Left ventricle myocardium inferior (tissue), 1 donor: ENCODE measurements at regions not wholly inside any gene's neighbourhood (a gene's known extent, or its start where the extent isn't known, plus 50 kb on each side); places are given as distances from the start of the nearest gene placed in this dataset.

Source experiments
- DNase-seq: peaks from one replicate; pipeline ENCODE4 v3.0.0-alpha.2; 2020
- H3K27ac ChIP-seq: fragments of 200-600 bp; replicated peaks from 2 replicates; pipeline ENCODE4 v1.8.0; 2021
- H3K27me3 ChIP-seq: fragments of 200-600 bp; 2 replicates; pipeline ENCODE4 v1.8.0; 2021; ENCODE audit warnings: low read depth
- H3K36me3 ChIP-seq: fragments of 200-600 bp; 2 replicates; pipeline ENCODE4 v1.8.0; 2021
- H3K4me1 ChIP-seq: fragments of 200-600 bp; 2 replicates; pipeline ENCODE4 v1.8.0; 2021
- H3K4me3 ChIP-seq: fragments of 200-600 bp; 2 replicates; pipeline ENCODE4 v1.8.0; 2021; ENCODE audit warnings: mild to moderate bottlenecking, moderate library complexity
- H3K9me3 ChIP-seq: fragments of 200-600 bp; replicated peaks from 2 replicates; pipeline ENCODE4 v1.8.0; 2021
- CTCF ChIP-seq: fragments of 200-600 bp; IDR thresholded peaks from 2 replicates; pipeline ENCODE4 v1.8.0; 2021; ENCODE audit warnings: antibody characterized with exemption, mild to moderate bottlenecking, borderline replicate concordance
- intact Hi-C: fragments of 100-400 bp; cut with micrococcal nuclease; formaldehyde crosslinking; loops from one replicate; pipeline ENCODE4 v1.11.0; 2022
- donor health status: DM: no; HTN: yes; CAD: no; lungs with severe emphysema.

DNA sequence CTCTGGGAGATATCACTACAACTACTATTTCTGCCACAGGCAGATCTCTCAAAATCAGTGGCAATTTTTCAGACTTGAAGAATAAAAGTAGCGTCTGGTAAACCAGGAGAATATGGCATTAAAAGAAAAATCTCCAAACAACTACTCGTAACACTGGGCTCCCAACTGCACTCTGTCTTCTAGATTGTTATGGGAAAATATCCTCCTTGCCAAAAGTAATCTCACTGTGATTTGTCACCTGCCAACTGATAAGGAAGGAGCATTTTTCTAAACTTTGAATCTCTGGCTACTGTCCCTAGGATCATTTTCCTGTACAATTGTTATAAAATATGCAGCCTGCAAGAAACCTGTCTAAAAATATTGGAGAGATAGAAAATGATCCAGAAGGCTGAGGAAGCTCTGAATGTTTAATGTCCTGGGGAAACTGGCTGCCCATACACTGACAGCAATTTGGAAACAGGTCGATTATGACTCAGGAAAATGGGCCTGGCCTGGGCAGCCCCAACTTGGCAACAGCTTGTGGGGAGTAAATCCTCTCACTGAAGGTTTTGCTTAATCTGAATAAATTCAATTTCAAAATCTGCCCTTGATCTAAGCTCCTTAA lies 90.5 kb upstream of the DBX1 start:
- TF ChIP-seq CTCF = no peak
- intact Hi-C loops = no loop called here
- no peak overlapping the region for H3K27ac ChIP-seq
- H3K36me3 ChIP-seq = no peaks in the 10 kb centered on the region
- no peaks in the 10 kb centered on the region for H3K4me1 ChIP-seq
- H3K9me3 ChIP-seq = no peaks in the 10 kb centered on the region
- H3K4me3 ChIP-seq = no peak overlapping the region
- DNase-seq = no peak
- H3K27me3 ChIP-seq = peaks cover 53% of the 10 kb centered on the region

GRCh38 chr11:20249796-20250195 lies 89.5 kb upstream of the DBX1 start:
- TF ChIP-seq CTCF = no peak
- DNase-seq = no peak
- H3K27me3 ChIP-seq = peaks cover 58% of the 10 kb centered on the region
- intact Hi-C loops = no loop called here
- H3K4me1 ChIP-seq = no peaks in the 10 kb centered on the region
- H3K9me3 ChIP-seq = no peaks in the 10 kb centered on the region
- H3K36me3 ChIP-seq = no peaks in the 10 kb centered on the region
- H3K4me3 ChIP-seq = no peak overlapping the region
- H3K27ac ChIP-seq = no peak overlapping the region

DNA sequence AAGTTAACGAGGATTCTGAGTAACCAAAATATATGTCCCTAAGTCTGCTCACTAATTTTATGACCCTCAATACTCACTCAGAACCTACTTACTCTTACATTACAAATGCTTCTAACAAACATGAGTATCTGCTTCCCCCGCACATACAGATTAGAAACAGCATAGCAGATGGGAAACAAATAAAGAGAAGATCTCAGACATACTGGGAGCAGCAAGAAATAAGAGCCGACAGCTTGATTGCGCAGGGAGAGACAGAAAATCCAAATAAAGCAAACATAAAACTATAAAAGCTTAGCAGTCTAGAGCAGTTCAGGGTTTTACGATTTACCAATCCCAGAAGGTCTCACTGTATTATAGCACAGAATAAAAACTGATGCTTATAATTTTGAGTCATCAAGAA lies 89.1 kb upstream of the DBX1 start:
- no peak overlapping the region for H3K27ac ChIP-seq
- no peaks in the 10 kb centered on the region for H3K36me3 ChIP-seq
- peaks cover 58% of the 10 kb centered on the region for H3K27me3 ChIP-seq
- no peak for TF ChIP-seq CTCF
- no peaks in the 10 kb centered on the region for H3K9me3 ChIP-seq
- intact Hi-C loops = no loop called here
- H3K4me3 ChIP-seq = no peak overlapping the region
- H3K4me1 ChIP-seq = no peaks in the 10 kb centered on the region
- no peak for DNase-seq

- intact Hi-C loops = no loop called here
- H3K4me3 ChIP-seq = no peak overlapping the region
- H3K4me1 ChIP-seq = no peaks in the 10 kb centered on the region
- no peaks in the 10 kb centered on the region for H3K9me3 ChIP-seq
- no peak for TF ChIP-seq CTCF
- no peaks in the 10 kb centered on the region for H3K36me3 ChIP-seq
- DNase-seq = no peak
- H3K27me3 ChIP-seq = peaks cover 63% of the 10 kb centered on the region
- H3K27ac ChIP-seq = no peak overlapping the region
These were observed 88.6 kb upstream of the DBX1 start for GRCh38 chr11:20248871-20249270.

DNA sequence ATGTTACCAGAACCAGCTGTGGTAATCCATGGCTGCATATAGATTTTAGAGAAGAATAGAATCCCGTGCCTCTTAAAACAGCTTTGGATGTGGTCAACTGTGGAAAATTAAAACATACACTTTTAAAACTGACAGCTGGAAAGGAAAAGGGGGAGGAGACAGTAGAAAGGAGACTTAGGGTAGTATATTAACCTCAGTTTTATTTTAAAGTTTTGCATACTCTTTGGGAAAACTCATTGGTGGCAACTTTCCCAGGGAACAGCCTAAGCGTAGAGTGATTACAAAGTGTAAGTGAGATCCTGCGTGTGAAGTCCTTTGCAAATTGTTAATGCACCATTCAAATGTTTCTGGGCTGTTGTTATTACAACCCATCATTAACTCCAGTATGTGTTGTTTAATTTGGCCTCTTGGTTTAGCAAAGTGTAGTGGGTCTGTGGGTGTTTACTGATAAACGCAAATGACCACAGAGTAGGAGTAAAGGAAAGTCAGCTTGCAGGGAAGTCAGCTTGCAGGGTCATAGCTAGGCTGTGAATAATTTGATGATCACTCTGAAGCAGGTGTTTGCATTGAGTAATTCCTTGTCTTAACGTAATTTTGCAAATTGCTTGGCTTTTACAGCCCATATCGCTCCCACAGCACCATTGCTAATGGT lies 88.0 kb upstream of the DBX1 start:
- Histone ChIP-seq H3K36me3 (no peaks in the 10 kb centered on the region), H3K27me3 (peaks cover 64% of the 10 kb centered on the region), H3K9me3 (no peaks in the 10 kb centered on the region), H3K4me3 (no peak overlapping the region), H3K27ac (no peak overlapping the region), H3K4me1 (no peaks in the 10 kb centered on the region)
- intact Hi-C loops = no loop called here
- no peak for DNase-seq
- TF ChIP-seq CTCF = no peak
